ENCODE measurements at regions not wholly inside any gene's neighbourhood (a gene's known extent, or its start where the extent isn't known, plus 50 kb on each side); places are given as distances from the start of the nearest gene placed in this dataset.

GRCh38 chr18:34978953-34979608, 62.1 kb upstream of the MAPRE2 start:
- DNase-seq, result peak; percentile 42

GRCh38 chr18:34981487-34981886, 59.7 kb upstream of the MAPRE2 start:
- DNase-seq, result no peak

- no peak for DNase-seq
Observed at GRCh38 chr18:34985963-34986362, 55.2 kb upstream of the MAPRE2 start.

- no peak for DNase-seq
Observed at GRCh38 chr18:34990597-34990996, 50.6 kb upstream of the MAPRE2 start.

GRCh38 chr18:34991152-34991551, 50.1 kb upstream of the MAPRE2 start:
- DNase-seq, result no peak
